ENCODE measurements at regions not wholly inside any gene's neighbourhood (a gene's known extent, or its start where the extent isn't known, plus 50 kb on each side); places are given as distances from the start of the nearest gene placed in this dataset.
"Not testable (repeated sequence)": the region's sequence is repeated elsewhere in the genome, so short reads cannot be mapped to it uniquely, and the experiment has no call there.

DNA sequence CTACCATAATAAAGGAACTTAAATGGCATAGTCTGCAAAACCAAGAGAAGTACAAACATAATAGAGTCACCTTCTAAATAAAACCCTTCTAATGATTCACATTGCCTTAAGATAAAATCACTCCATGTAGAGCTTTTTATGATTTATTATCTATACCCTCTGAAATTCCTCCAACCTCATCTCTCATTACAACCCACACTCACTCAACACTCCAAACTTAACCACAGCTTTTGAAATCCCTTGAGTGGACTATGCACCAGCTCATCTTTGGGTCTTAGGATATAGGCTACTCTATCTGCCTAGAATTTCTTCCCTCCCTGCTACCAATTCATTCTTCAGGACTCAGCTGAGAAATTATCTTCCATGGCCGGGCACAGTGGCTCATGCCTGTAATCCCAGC is 122.5 kb downstream of the CETN3 start:
- DNase-seq (ENCODE audit: low read depth in 4 of 4, low spot score in 3 of 4): no peak

DNA sequence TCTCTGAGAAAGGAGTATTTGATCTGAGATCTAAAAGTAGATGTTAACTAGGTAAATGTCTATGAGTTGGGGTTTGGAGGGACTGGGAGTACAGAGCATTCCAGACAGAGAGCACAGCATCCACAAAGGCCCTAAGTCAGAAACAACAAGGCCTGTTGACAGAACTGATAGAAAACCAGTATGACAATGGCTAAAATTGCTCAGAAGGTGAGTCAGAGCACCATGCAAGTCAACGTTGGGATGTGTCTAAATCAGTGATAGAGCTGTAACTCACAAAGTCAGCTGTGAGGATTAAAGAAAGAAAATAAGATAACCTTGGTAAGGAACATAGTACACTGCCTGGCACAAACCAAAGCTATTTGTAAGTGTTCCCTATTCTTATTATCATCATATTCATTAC is 124.0 kb downstream of the CETN3 start:
- no peak for DNase-seq (ENCODE audit: low read depth in 4 of 4, low spot score in 3 of 4)

DNA sequence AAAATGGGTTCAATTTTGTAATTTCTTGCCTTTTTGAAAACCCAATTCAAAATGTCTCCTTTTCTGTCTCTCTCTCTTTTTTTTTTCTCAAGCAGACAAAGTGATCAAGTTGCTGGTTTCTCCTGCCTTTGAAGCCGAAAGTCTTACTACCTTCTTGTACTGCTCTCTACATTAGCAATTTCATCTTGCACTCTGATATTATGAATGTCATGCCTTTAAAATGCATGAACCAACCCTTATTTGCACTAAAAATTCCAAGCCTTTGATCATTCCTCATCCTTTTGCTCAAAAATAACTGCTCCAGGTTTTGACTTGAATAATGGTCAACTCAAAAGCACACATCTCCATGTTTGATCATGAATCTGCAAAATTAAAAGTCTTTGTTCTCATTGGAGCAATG is 125.2 kb downstream of the CETN3 start:
- no peak for DNase-seq (ENCODE audit: low read depth in 4 of 4, low spot score in 3 of 4)

DNA sequence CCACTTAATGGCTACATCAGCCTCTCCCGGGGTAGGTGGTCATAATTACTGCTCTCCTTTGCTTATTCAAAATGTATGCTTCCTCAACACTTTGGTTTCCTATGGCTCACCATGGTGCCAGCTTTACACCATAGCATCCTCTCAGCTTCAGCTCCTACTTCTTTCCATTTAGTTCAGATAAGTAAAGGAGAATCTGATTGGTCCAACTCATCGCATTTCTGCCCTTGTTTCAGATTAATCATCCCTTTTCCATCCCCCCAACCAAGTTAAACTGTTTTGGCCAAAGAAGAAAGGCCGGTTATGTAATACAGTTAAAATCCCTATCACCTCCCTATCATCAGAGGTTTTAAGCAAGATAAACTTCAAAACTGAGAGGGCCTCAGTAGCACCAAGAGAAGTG is 130.5 kb downstream of the CETN3 start:
- DNase-seq (ENCODE audit: low read depth in 4 of 4, low spot score in 3 of 4): no peak

DNA sequence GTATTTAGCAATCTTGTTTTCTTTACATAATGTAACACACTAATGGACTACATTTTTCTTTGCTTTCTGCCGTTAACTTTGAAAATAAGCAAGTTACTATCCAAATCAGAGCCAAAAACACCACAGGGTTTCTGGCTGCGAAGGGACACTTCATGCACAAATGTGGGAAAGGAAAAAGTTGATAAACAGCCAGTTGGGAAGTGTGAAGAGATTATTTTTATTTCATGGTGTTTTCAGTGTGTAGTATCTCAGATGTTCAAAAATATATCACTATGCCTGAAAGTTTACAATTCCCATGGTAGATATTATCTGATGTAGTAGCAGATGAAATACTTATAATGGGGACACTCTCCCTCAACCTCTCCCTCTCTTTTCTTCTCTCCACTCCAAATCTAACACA is 135.3 kb downstream of the CETN3 start:
- DNase-seq (ENCODE audit: low read depth in 4 of 4, low spot score in 3 of 4): no peak

DNA sequence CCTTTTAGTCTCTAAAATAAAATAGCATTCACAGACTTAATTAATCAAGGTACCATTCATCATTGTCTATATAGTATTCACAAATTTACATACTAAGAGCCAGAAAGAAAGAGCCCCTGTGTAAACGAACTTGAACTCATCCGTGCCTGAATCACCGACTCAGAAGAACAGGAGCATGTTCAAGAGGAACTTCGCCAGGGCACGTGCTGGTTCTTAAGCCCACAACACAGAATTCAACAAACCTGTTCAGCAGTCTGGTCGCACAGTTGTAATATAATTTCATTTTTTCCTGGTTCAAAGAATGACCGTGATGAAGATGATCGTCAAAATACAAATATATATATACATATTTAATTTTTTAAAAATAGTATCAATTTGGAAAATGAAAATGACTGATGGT is 141.9 kb downstream of the CETN3 start:
- no peak for DNase-seq (ENCODE audit: low read depth in 4 of 4, low spot score in 3 of 4)

DNA sequence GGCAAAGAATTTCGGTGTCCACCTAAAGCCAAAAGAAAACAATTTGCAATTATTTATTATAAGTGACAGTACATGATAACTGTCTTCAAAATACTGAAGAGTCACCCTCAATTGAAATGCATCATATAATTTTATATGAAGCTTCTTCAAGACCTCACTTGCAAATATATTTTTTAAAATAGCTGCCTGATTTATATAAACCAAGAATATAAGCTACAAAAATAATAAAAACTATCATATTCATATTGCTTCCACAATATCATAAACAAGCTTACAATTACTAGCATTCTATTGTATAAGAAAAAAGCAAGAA is 144.1 kb downstream of the CETN3 start:
- DNase-seq (ENCODE audit: low read depth in 4 of 4, low spot score in 3 of 4): no peak

DNA sequence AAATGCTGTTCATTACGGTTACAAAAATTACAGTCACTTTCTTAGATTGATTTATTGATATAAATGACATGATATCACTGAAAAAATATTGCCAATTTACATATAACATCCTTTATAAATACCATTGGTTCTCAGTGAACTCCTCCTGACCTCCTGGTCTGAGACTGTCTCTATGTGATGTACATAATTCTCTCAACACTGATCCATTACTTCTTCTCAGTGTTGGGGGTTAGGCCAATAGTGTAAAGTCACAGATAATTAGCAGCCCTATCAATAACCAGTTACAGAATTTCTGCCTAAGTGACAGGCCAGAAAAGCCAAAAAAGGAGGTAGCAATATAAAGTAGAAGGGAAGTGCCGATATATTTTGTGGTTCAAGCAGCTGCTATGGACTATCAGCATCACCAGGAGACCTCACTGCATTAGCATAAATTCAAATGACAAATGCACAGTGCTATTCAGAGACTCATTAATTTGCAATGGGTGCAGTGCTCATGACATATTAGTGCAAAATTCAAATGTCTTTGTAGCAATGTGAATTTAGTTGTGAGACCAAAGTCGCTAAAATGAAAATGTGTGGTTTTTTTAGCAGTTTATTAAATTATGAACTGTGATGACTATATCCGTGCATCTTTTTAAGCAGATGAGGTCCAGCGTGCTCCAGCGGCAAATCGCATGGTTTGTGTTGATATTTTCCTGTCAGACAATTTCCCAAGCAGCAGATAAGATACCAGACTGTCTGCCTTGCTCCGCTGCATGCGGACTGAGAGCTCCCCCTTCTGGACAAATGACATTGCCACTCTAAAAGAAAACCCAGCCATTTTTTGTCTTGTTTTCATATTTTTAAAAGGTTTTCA is 144.6 kb downstream of the CETN3 start:
- peak; percentile 31 to 46 (median 42) for DNase-seq (ENCODE audit: low read depth in 4 of 4, low spot score in 3 of 4)

DNA sequence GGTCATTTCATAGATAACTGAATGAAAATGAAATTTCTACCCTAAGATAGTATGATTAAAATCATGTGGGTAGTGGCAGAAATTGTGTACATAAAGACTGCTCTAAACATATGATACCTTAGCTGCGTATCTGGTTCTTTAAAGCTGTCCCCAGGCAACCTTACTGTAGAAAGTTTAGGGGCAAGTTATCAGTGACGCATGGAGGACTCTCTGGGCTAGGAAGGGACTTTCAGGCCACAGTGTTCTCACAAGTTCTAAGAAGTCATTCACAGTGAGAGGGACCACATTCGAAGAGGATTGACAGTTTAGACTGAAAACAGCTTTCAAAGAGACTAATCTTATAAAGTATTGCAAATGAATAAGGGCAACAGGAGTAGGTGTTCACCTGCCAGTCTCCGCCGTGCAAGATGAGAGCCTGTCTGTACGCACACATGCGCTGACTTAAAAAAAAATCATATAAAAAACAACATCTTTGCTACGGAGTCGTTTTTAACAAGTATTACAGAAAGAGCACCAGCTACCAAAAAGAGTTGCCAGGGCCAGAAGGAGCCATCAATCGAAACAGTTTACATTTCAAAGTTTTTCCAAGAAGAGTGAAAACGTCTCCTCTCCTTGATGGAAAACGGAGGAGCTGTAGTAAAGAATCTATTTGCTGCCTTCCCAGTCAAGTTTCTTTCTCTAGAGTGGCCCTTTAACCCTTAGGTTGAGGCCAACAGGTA is 146.3 kb downstream of the CETN3 start:
- DNase-seq (ENCODE audit: low read depth in 4 of 4, low spot score in 3 of 4): no peak

DNA sequence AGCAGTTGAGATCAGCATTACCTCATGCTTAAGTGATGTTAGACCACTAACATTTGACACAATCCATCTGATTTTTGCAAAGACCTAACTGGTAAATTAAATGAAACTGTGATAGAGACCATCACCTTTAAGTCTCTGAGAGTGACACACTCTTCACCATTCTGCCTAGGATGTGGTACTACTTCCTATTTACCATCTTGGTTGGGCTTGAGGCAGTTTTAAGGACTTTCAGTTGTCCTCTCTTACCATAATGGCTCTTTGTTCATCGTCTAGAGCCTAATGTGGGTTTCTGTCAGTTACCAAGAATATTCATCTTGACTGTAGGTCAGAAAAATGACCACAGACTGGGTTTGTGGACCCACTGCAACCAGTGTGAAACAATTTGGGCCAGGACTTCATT is 158.1 kb downstream of the CETN3 start:
- DNase-seq (ENCODE audit: low read depth in 4 of 4, low spot score in 3 of 4): no peak

DNA sequence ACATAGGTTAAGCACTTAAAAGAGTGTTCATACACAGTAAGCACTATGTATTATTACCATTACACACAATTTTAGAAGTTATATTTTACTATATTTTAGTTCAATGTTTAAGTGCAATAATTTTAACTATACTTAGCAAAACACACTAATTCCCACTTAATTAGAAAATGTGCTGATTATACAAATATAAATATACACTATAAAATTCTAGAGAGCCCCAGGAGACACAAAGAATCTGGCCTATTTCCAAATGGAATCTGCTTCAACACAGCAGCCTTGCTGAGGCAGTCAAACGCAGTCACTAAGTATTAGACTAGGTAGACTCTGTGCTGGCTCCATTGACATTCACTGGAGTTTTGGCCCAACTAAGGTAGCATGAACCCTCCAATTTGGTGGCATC is 160.9 kb downstream of the CETN3 start:
- DNase-seq (ENCODE audit: low read depth in 4 of 4, low spot score in 3 of 4): no peak

DNA sequence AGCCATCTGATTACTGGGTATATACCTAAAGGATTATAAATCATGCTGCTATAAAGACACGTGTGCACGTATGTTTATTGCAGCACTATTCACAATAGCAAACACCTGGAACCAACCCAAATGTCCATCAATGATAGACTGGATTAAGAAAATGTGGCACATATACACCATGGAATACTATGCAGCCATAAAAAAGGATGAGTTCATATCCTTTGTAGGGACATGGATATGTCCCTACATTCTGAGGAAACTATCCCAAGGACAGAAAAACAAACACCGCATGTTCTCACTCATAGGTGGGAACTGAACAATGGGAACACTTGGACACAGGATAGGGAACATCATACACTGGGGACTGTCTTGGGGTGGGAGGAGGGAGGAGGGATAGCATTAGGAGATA is 165.7 kb downstream of the CETN3 start:
- DNase-seq (ENCODE audit: low read depth in 4 of 4, low spot score in 3 of 4): not testable (repeated sequence)

DNA sequence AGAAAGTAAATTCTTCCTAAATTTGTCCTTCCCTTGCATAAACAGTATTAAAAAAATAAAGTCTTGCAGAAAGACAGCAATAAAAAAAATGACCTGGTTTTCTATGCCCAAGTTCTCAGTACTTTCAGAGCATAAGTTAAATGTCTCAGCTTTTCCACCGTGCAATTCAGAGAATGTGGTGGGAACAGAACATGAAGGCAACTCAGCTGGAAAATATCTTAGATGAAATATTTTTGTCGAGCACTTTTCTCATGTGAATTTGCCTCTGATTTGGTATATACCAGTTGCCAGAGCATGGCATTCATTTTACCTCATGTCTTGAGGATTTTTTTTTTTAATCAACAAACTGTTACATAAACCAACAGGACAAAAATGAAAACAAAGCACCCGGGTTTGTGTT is 176.1 kb downstream of the CETN3 start:
- DNase-seq (ENCODE audit: low read depth in 4 of 4, low spot score in 3 of 4): no peak

DNA sequence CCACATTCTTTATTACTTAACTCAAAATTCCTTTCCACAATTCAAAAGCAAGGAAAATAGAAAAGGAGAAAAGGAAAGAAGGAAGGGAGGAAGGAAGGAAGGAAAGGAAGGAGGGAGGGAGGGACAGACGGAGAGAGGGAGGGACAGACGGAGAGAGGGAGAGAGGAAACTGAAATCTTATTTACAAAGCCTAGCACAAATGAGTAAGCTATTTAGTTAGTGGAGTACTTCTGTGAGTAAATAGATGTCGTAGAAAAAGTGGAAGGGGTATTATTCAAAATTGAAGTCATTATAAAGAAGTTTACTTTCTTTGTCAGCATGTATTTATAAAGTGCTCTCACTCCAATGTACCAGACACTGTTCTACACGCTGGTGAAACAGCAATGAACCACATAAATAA is 177.9 kb downstream of the CETN3 start:
- no peak for DNase-seq (ENCODE audit: low read depth in 4 of 4, low spot score in 3 of 4)

DNA sequence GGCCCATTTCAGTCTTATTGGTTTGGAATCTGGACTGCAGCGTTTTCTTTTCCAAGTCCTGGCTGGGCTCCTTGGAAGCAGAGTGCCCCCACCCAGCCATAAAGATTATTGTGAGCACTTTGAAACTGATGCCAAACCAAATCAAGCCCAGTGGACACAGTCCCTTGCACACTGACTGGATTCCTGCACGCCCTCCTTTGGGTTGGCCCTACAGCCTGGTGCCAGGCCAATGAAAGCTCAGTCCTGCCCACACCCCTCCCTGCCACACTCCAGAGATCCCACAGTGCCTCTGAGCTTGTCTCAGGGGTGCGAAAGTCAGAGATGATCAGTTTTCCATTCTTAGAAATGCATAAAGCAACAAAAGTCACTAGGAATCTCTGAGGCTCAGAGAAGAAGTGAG is 181.9 kb downstream of the CETN3 start:
- DNase-seq (ENCODE audit: low read depth in 4 of 4, low spot score in 3 of 4): no peak

DNA sequence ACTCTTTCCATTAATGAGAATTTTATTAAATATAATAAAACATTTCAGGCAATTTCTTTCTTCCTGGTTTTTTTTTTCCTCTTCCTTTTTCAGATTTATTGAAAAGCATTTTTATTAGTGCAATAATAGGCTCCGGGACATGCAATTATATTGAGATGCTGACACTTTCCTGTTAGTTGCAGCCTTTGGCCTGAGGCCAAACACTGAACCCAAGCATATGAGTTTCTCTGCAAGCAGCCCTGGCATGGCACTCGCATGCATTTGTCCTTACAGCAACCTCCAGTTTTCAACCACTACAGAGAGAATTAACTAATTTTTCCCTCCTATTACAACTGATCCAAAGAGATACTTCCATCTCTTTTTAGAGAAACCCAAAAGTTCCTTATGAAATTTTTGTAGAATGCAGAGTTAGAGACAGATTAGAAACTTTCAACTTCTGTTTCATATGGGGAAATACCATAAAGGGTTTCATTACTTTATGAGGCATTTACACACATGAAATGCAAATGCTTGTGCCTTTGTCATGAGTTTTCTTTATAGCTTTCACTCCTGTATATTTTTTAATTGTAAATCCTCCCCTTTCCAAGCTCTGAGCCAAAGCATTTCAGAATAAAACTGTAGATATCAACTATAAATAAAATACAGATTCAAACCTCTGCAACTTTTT is 183.0 kb downstream of the CETN3 start:
- DNase-seq (ENCODE audit: low read depth in 4 of 4, low spot score in 3 of 4): no peak

DNA sequence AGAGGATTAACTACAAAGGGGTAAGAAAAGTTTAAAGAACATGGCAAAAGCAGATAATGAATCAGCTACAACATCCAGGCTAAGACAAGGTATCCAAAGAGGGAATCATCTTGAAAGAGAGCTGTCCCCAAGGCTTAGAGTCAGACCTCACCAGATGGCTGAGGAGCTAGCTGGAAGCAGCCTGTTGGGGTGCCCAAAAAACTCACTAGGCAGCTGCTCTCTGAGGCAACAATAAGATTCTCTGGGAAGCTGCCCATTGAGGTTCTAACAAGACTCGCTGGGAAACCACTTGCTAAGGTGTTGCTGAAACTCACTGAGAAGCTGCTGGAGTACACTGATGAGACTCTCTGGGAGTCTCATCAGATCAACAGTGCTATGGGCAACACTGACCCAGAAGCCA is 185.2 kb downstream of the CETN3 start:
- no peak for DNase-seq (ENCODE audit: low read depth in 4 of 4, low spot score in 3 of 4)

DNA sequence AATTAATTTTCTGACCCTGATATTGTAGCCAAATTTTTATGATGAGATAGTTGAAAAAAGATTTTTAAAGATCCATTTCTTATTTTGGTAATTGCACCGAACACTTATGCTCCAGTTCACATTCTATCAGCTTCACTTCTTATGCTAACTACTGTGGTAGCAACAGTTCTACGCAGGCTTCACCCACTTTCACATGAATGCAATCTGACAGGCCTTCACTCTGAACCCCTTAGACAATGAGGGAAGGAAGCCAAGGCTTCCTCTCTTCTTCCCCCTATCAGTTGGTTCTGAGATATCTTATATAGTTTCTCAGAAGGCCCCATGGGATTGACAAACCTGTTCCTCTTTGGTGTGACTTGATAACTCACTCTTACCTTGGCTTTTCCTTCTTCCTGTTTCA is 185.8 kb downstream of the CETN3 start:
- no peak for DNase-seq (ENCODE audit: low read depth in 4 of 4, low spot score in 3 of 4)

DNA sequence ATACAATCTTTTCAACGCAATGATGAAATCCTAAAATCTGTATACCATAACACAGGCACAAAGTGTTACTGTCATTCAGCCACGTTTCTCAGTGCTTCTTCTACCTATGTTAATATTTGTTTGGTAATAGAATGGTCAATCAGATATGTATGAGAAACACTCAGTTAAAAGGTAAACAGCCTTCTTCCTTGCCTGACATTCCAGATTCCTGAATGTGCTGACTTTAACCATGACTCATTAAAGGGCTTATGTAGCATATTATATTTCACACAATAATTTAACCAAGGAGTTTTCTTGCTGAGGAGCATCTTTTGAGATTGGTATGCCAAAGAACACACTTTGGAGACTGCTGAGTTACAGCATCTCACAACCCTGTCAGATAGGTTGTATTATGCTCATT is 187.6 kb downstream of the CETN3 start:
- DNase-seq (ENCODE audit: low read depth in 4 of 4, low spot score in 3 of 4): no peak

DNA sequence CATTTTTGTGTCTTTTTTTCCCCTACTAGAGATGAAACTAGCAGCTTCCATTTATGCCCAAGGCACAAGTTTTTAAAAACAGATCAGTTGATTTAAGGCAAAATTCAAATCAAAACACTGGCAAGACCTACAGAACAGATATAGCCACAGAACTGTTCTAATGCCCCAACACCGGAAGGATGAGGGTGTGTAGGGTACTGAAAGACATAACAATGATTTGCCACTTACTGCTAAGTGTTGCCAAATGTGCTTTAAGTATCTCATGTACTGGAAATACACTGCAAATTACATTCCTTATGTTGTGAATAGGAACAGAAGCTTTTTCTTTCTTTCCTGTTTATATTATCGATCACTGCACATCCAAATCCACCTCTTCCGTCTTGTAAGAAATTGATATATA is 189.0 kb downstream of the CETN3 start:
- DNase-seq (ENCODE audit: low read depth in 4 of 4, low spot score in 3 of 4): no peak

DNA sequence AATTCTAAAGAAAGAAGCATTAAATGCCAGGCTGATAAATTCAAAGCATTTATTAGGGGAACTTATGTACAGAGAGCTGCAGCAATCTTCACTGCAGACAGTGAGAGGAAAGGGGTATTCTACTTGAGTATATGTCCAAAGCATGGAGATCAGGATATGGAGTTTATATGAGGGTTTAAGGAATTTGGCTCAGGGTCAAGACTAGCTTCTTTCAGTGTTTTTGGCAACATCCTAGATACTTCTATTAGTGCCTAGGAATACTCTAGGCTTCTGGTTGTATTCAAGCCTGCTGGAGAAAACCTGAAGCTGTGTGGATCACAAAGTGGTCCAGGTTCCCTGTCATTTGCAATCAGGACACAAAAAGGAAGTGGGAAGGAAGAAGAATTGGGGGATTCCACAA is 194.6 kb downstream of the CETN3 start:
- no peak for DNase-seq (ENCODE audit: low read depth in 4 of 4, low spot score in 3 of 4)

DNA sequence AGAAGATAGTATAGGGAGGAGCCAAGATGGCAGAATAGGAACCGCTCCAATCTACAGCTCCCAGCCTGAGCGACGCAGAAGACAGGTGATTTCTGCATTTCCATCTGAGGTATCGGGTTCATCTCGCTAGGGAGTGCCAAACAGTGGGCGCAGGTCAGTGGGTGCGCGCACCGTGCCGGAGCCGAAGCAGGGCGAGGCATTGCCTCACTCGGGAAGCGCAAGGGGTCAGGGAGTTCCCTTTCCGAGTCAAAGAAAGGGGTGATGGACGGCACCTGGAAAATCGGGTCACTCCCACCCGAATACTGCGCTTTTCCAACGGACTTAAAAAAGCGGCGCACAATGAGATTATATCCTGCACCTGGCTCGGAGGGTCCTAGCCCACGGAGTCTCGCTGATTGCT is 201.2 kb downstream of the CETN3 start:
- not testable (repeated sequence) for DNase-seq (ENCODE audit: low read depth in 4 of 4, low spot score in 3 of 4)
